ENCODE measurements at regions not wholly inside any gene's neighbourhood (a gene's known extent, or its start where the extent isn't known, plus 50 kb on each side); places are given as distances from the start of the nearest gene placed in this dataset.
"Not testable (repeated sequence)": the region's sequence is repeated elsewhere in the genome, so short reads cannot be mapped to it uniquely, and the experiment has no call there.

DNA sequence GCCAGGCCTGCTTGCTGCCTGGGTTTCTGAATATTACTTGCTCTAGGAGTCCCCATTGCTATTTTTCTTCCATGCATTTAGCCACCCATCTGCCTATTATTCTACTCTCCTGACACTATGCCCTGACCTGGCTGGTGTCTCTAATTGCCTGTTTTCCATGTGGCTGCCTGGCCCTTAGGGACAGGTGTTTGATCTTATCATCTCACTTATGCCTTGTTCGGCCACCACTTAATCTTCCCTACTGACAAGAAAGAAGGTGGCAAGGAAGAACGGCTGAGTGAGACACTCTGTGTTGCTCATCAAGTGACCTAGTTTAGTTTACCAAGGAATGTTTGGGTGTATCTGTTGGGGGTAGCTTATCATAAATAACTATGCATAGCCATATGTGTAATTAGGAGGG lies 50.4 kb upstream of the RAPH1 start:
- no peak for DNase-seq

DNA sequence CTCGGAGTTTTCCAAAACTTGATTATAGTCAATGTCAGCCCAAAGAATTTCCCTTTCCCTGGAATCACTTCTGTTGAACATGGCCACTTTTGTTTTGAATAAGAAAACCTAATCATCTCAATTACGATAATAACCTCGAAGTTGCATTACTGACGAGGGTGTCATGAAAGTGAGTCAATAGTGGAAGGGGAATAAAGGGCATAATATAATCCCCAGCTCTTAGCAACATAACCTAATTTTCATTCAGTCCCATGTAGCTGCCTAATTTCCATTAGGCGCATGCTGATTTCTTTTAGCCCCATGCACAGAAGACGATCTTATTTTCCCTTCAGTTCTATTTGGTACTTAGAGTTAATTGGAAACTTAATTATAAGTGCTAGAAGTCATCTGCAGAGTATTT lies 51.1 kb upstream of the RAPH1 start:
- no peak for DNase-seq

DNA sequence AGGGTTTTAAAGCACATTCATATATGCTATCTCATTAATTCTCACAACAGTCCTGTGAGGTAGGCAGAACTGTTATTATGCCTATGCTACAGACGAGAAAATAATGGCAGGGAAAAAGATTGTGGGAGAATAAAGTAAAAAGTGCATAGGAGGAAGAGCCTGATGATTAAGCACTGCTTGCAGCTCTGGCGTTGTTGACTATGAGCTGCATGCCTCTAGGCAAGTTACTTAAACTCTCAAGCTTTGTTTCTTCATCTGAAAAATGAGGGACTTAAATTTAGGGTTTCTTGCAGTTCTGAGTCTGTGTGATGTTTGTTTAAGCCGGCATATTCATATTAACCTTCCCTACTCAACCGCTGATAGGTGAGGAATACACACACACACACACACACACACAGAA lies 51.6 kb upstream of the RAPH1 start:
- no peak for DNase-seq

GRCh38 chr2:203590496-203590895 lies 55.4 kb upstream of the RAPH1 start:
- DNase-seq, result no peak

GRCh38 chr2:203591642-203592041 lies 56.5 kb upstream of the RAPH1 start:
- DNase-seq, result no peak

GRCh38 chr2:203592470-203592869 lies 57.4 kb upstream of the RAPH1 start:
- no peak for DNase-seq

- DNase-seq, result no peak
These were observed 59.4 kb upstream of the RAPH1 start for GRCh38 chr2:203594541-203594940.

DNA sequence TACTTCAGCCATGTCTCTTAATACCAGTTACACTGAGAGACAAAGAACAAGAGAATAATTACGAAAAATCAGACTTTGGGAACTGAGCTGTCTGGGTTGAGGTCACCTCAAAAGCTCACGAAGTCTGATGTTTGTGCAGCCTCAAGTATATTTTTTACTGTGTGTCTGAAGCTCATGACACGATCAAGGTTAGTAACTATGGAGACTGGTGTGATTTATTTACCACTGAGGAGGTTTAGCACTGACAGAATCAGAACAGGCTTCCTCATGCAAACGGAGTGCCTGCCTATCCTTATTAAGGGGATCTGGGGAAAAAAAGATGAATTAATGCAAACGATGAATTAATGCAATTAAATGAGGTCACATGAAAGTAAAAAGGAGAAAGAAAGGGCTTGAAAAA lies 61.1 kb upstream of the RAPH1 start:
- DNase-seq, result no peak

DNA sequence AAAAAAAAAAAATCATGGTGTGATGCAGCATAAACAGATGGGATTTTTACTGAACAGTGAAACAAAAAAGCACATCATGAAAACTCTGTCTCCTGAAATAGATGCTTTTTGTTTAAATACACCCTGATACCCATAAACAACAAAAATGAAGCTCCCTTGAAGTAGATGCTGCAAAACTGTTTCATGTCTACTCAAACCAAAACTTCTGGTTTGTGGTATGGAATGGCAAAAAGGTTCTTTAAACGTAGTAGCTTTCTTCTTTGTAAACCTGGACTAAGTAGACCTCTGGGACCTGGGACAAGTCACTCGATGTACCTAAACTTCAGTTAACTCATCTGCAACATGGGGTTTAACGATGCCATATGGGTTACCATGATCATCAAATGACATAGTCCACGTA lies 64.4 kb upstream of the RAPH1 start:
- no peak for DNase-seq

- no peak for DNase-seq
These were observed 65.2 kb upstream of the RAPH1 start for GRCh38 chr2:203600286-203600685.

DNA sequence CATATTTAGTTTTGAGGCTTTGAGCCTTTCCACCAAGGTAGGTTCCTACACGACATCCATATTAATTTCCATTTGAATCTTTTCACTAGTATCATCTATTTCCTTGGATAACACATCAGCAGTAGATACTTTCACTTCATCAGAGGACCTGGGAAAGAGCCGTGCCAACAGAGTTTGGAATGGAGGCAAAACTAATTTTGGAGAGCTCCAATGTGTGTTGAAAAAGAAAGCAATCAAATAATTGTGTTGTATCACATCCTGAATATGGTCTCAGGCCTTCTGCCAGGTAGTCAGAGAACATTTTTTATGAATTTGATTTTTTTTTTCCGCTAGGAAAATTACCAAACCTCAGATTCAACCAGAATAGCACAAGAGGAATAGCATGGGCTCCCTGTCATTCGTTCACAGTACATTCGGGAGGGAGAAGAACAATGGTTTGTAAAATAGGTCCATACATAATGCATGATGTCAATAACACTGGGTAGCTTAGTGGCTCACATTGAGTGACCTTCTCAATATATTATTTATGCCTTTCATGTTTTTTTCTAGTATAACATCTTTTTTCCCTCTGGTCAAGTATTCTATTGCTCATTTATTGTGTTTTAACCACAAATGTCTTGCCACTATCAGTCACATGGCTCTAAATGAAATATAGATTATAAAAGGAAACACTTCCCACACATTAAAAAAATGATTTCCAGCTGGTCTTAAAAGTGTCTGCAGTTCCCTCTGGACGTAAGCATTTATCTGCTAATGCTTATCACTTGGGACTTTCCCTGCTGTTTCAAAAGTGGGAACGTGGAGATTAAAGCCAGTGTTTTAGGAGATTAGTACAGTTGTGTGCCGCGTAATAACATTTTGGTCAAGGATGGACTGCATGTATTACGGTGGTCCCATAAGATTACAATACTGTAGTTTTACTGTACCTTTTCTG lies 68.6 kb upstream of the RAPH1 start:
- DNase-seq, result no peak

GRCh38 chr2:203605302-203605701 lies 70.2 kb upstream of the RAPH1 start:
- DNase-seq, result no peak

DNA sequence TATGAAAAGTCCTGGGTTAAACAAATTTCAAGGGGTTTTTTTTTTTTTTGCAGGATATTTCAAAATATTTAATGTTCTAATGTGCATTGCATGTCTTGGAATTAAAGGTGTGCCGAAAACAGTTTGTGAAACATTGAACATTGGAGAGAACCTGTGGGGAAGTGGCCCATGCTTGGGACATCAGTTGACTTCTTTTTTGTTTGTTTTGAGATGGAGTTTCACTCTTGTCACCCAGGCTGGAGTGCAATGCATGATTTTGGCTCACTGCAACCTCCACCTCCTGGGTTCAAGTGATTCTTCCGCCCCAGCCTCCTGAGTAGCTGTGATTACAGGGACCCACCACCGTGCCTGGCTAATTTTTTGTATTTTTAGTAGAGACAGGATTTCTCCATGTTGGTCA lies 71.0 kb upstream of the RAPH1 start:
- no peak for DNase-seq

GRCh38 chr2:203610558-203610957 lies 75.5 kb upstream of the RAPH1 start:
- DNase-seq, result no peak

GRCh38 chr2:203612246-203612645 lies 77.1 kb upstream of the RAPH1 start:
- DNase-seq, result no peak

- DNase-seq, result no peak
These were observed 84.3 kb upstream of the RAPH1 start for GRCh38 chr2:203619267-203619878.

DNA sequence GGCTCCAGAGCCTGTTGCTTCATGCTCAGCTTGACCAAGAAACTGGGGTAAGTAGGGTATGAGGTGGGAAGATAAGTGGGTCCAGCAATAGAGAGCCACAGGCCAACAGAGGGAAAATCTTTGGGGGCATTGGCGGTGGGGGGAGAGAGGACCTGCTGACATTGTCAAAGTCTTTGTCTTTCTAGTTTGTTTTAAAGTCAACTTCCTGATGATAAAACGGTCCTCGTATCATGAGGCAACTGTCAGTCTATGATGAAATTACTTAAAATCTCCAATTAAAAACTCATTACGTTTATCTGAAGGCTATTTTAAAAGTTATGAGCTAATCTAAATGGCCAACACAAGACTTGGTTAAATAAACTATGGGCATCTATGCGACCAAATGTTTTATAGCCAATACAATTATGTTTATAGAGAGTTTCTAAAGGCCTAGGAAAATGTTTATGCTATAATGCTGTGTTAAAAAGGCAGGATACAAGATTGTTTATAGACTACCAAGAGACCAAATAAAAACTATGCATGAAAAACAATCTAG lies 84.4 kb upstream of the CD28 start:
- no peak for DNase-seq

- DNase-seq, result no peak
These were observed 83.3 kb upstream of the CD28 start for GRCh38 chr2:203623096-203623495.

- DNase-seq, result peak; percentile 19
These were observed 82.8 kb upstream of the CD28 start for GRCh38 chr2:203623661-203624060.

GRCh38 chr2:203625701-203626100 lies 80.7 kb upstream of the CD28 start:
- DNase-seq, result no peak

DNA sequence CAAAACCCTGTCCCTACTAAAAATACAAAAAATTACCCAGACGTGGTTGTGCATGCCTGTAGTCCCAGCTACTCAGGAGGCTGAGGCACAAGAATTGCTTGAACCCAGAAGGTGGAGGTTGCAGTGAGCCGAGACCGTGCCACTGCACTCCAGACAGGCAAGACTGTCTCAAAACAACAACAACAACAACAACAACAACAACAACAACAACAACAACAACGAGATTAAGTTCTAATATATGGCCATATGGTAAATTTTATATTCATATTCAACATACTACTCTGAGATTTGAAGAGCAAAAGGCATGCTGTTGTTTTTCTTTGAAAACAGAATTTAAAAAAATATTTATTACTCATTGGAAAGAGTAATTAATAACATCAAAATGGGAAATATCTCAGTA lies 80.2 kb upstream of the CD28 start:
- not testable (repeated sequence) for DNase-seq

- no peak for DNase-seq
These were observed 79.3 kb upstream of the CD28 start for GRCh38 chr2:203626952-203627681.

DNA sequence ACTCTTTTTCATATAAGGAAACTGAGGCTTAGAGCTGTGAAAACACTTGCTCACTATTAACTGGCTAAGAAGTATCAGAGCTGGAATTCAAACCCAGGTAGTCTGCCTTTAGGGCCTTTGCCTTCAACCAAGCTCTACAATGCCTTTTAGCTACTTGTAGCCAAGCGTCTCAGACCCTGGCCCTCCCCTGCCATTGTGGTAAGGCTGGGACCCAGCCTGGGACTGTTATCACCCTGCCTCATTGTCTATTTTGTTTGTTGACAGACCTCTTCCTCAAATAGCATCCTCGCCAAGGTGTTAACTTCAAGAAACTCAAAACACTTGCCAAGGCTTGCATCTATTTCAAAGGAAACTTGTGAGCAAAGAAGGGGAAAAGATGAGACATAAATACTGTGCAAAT lies 76.7 kb upstream of the CD28 start:
- DNase-seq, result no peak

Data from CD4-positive, alpha-beta T cell treated with Interleukin-17A for 1 hour (primary cell).